Gastroesophageal sphincter (tissue), 3 donors: ENCODE measurements at regions not wholly inside any gene's neighbourhood (a gene's known extent, or its start where the extent isn't known, plus 50 kb on each side); places are given as distances from the start of the nearest gene placed in this dataset.
"Not testable (repeated sequence)": the region's sequence is repeated elsewhere in the genome, so short reads cannot be mapped to it uniquely, and the experiment has no call there.

Experiments used
- EP300 ChIP-seq: sonication (generic); formaldehyde crosslinking; IDR thresholded peaks from one replicate; pipeline ENCODE4 v1.6.1; 2017; ENCODE audit warnings: antibody characterized with exemption, mild to moderate bottlenecking
- POLR2AphosphoS5 ChIP-seq: sonication (generic); formaldehyde crosslinking; IDR thresholded peaks from one replicate; pipeline ENCODE4 v1.6.1; 2017; ENCODE audit warnings: antibody characterized with exemption
- TF ChIP-seq, protein P1 (sequence below), 4 experiments: fragments of 200-600 bp in 2 of 4; fragments of 450-650 bp in 2 of 4; sonication (generic) in 1 of 4; IDR thresholded peaks; one replicate each; pipeline ENCODE4 v1.5.1; 2017 to 2019; ENCODE audit warnings: antibody characterized with exemption in 4 of 4, mild to moderate bottlenecking in 2 of 4, moderate library complexity in 2 of 4

GRCh38 chr17:22099633-22100032 lies 407.3 kb downstream of the KCNJ18 start:
- not testable (repeated sequence) for TF ChIP-seq EP300, POLR2AphosphoS5
- TF ChIP-seq, protein P1, sequence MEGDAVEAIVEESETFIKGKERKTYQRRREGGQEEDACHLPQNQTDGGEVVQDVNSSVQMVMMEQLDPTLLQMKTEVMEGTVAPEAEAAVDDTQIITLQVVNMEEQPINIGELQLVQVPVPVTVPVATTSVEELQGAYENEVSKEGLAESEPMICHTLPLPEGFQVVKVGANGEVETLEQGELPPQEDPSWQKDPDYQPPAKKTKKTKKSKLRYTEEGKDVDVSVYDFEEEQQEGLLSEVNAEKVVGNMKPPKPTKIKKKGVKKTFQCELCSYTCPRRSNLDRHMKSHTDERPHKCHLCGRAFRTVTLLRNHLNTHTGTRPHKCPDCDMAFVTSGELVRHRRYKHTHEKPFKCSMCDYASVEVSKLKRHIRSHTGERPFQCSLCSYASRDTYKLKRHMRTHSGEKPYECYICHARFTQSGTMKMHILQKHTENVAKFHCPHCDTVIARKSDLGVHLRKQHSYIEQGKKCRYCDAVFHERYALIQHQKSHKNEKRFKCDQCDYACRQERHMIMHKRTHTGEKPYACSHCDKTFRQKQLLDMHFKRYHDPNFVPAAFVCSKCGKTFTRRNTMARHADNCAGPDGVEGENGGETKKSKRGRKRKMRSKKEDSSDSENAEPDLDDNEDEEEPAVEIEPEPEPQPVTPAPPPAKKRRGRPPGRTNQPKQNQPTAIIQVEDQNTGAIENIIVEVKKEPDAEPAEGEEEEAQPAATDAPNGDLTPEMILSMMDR (IDR thresholded peaks at IDR 0.05), result not testable (repeated sequence)
